ENCODE measurements at regions not wholly inside any gene's neighbourhood (a gene's known extent, or its start where the extent isn't known, plus 50 kb on each side); places are given as distances from the start of the nearest gene placed in this dataset.

DNA sequence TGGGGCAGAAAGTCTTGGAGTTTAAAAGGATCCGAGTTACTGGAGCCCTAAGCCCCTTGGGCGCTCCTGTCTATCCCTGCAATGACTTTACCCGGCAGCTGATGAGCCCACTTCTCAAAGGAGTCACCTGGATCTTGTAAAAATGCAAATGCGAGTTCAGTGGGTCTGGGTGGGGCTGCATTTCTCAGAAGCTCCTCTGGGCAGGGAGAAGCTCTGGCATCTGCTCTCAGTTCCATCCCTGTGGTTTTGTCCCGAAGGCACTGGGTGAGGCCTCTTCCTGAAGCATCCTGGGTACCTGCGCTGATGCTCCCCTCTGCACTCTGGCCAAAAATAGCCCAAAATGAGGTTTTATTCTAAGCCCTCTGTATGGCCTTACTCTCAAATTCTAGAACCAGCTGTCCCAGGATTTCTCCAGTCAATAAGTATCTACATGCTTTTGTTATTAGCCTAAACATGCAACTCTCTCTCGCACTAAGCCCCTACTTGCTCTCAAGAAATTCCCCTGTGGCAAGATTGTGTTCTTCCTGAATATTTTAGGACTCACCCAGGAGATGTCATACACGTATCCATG lies 167.8 kb upstream of the APCDD1 start:
- Histone ChIP-seq H3K27ac (ENCODE audit: low read depth, low read length) (no peak overlapping the region), H3K36me3 (ENCODE audit: control insufficient read depth in 3 of 3, insufficient read depth in 3 of 3, low read length in 3 of 3) (no peaks in the 10 kb centered on the region), H3K4me1 (ENCODE audit: control insufficient read depth in 3 of 3, insufficient read depth in 3 of 3, low read length in 3 of 3) (peaks cover 0 to 5% (median 5%) of the 10 kb centered on the region in 3 donors), H3K27me3 (ENCODE audit: control insufficient read depth in 3 of 3, insufficient read depth in 3 of 3, low read length in 3 of 3) (no peaks in the 10 kb centered on the region), H3K4me3 (ENCODE audit: low read length in 3 of 3) (no peak overlapping the region), H3K9me3 (ENCODE audit: control insufficient read depth in 3 of 3, low read length in 3 of 3) (peaks cover 0 to 3% (median 2%) of the 10 kb centered on the region in 3 donors), H3K9ac (ENCODE audit: low read depth in 1 of 3, low read length in 3 of 3) (no peak overlapping the region)

- no peaks in the 10 kb centered on the region for H3K27me3 ChIP-seq (ENCODE audit: control insufficient read depth in 3 of 3, insufficient read depth in 3 of 3, low read length in 3 of 3)
- peaks cover 0 to 5% (median 2%) of the 10 kb centered on the region in 3 donors for H3K4me1 ChIP-seq (ENCODE audit: control insufficient read depth in 3 of 3, insufficient read depth in 3 of 3, low read length in 3 of 3)
- H3K9ac ChIP-seq (ENCODE audit: low read depth in 1 of 3, low read length in 3 of 3) = no peak overlapping the region
- H3K4me3 ChIP-seq (ENCODE audit: low read length in 3 of 3) = no peak overlapping the region
- no peaks in the 10 kb centered on the region for H3K36me3 ChIP-seq (ENCODE audit: control insufficient read depth in 3 of 3, insufficient read depth in 3 of 3, low read length in 3 of 3)
- no peak overlapping the region for H3K27ac ChIP-seq (ENCODE audit: low read depth, low read length)
- H3K9me3 ChIP-seq (ENCODE audit: control insufficient read depth in 3 of 3, low read length in 3 of 3) = peaks cover 0 to 3% (median 2%) of the 10 kb centered on the region in 3 donors
Observed at GRCh38 chr18:10289251-10289650, 165.2 kb upstream of the APCDD1 start.

GRCh38 chr18:10289951-10290637 lies 164.3 kb upstream of the APCDD1 start:
- Histone ChIP-seq H3K9ac (ENCODE audit: low read depth in 1 of 3, low read length in 3 of 3) (no peak overlapping the region), H3K4me3 (ENCODE audit: low read length in 3 of 3) (no peak overlapping the region), H3K4me1 (ENCODE audit: control insufficient read depth in 3 of 3, insufficient read depth in 3 of 3, low read length in 3 of 3) (peaks cover 0 to 5% (median 0%) of the 10 kb centered on the region in 3 donors), H3K27me3 (ENCODE audit: control insufficient read depth in 3 of 3, insufficient read depth in 3 of 3, low read length in 3 of 3) (no peaks in the 10 kb centered on the region), H3K9me3 (ENCODE audit: control insufficient read depth in 3 of 3, low read length in 3 of 3) (peaks cover 0 to 3% (median 2%) of the 10 kb centered on the region in 3 donors), H3K27ac (ENCODE audit: low read depth, low read length) (no peak overlapping the region), H3K36me3 (ENCODE audit: control insufficient read depth in 3 of 3, insufficient read depth in 3 of 3, low read length in 3 of 3) (no peaks in the 10 kb centered on the region)

DNA sequence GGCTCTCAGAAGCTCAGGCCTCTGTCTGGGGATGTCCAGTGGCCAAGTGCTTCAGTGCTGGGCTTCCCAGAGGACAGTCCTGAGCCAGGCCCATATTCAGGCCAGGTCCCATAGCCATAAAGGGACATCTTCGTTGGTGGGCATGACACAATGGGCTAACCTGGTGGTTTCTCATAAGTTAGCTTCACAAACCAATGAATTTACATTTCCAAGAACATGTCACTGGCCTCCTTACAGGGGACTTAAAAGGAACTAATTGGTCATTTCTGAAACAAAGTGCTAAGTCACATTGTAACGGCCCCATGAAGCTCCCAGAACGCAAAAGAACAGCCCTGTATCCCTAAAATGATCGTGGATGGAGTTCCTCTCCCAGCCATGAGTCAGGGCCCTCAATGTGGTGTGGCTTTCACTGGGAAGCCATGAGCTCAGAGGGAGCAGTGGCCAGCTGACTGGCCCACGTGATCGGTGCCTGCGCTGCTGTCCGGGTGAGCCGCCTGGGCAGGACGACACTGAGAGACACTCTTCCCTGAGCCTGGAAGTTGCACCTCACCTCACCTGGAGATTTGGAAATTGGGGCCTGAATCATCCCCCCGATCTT lies 163.7 kb upstream of the APCDD1 start:
- Histone ChIP-seq H3K36me3 (ENCODE audit: control insufficient read depth in 3 of 3, insufficient read depth in 3 of 3, low read length in 3 of 3) (no peaks in the 10 kb centered on the region), H3K27me3 (ENCODE audit: control insufficient read depth in 3 of 3, insufficient read depth in 3 of 3, low read length in 3 of 3) (no peaks in the 10 kb centered on the region), H3K4me3 (ENCODE audit: low read length in 3 of 3) (no peak overlapping the region), H3K9ac (ENCODE audit: low read depth in 1 of 3, low read length in 3 of 3) (no peak overlapping the region), H3K9me3 (ENCODE audit: control insufficient read depth in 3 of 3, low read length in 3 of 3) (peaks cover 0 to 3% (median 2%) of the 10 kb centered on the region in 3 donors), H3K4me1 (ENCODE audit: control insufficient read depth in 3 of 3, insufficient read depth in 3 of 3, low read length in 3 of 3) (peaks cover 0 to 5% (median 0%) of the 10 kb centered on the region in 3 donors), H3K27ac (ENCODE audit: low read depth, low read length) (no peak overlapping the region)

GRCh38 chr18:10291568-10291981 lies 162.9 kb upstream of the APCDD1 start:
- Histone ChIP-seq H3K27ac (ENCODE audit: low read depth, low read length) (no peak overlapping the region), H3K4me1 (ENCODE audit: control insufficient read depth in 3 of 3, insufficient read depth in 3 of 3, low read length in 3 of 3) (peaks cover 0 to 5% (median 0%) of the 10 kb centered on the region in 3 donors), H3K9ac (ENCODE audit: low read depth in 1 of 3, low read length in 3 of 3) (no peak overlapping the region), H3K27me3 (ENCODE audit: control insufficient read depth in 3 of 3, insufficient read depth in 3 of 3, low read length in 3 of 3) (no peaks in the 10 kb centered on the region), H3K36me3 (ENCODE audit: control insufficient read depth in 3 of 3, insufficient read depth in 3 of 3, low read length in 3 of 3) (no peaks in the 10 kb centered on the region), H3K4me3 (ENCODE audit: low read length in 3 of 3) (no peak overlapping the region), H3K9me3 (ENCODE audit: control insufficient read depth in 3 of 3, low read length in 3 of 3) (peaks cover 0 to 3% (median 2%) of the 10 kb centered on the region in 3 donors)

- Histone ChIP-seq H3K4me3 (ENCODE audit: low read length in 3 of 3) (no peak overlapping the region), H3K36me3 (ENCODE audit: control insufficient read depth in 3 of 3, insufficient read depth in 3 of 3, low read length in 3 of 3) (no peaks in the 10 kb centered on the region), H3K27me3 (ENCODE audit: control insufficient read depth in 3 of 3, insufficient read depth in 3 of 3, low read length in 3 of 3) (no peaks in the 10 kb centered on the region), H3K9me3 (ENCODE audit: control insufficient read depth in 3 of 3, low read length in 3 of 3) (peaks cover under 1 to 2% (median 1%) of the 10 kb centered on the region in 3 donors), H3K4me1 (ENCODE audit: control insufficient read depth in 3 of 3, insufficient read depth in 3 of 3, low read length in 3 of 3) (peaks cover 0 to 5% (median 0%) of the 10 kb centered on the region in 3 donors), H3K27ac (ENCODE audit: low read depth, low read length) (no peak overlapping the region), H3K9ac (ENCODE audit: low read depth in 1 of 3, low read length in 3 of 3) (no peak overlapping the region)
Observed at GRCh38 chr18:10293966-10294365, 160.5 kb upstream of the APCDD1 start.

DNA sequence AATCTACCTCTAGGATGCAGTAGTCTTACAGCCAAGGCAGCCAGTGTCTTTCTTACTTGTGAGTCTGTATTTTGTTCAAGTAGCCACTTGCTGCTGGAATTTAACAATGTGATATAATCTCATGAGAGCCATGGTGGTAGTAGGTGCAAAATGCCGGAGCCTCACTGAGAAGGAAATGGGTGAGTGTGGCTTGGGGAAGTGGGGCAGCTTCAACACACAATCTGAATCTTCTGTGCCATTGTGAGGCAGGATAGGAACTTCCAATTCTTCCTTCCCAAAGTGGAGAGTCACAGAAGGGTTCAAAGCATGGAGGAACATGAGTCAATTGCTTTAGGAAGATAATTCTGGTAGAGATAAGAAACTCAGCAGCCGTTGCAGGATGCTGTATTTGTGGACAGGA lies 158.7 kb upstream of the APCDD1 start:
- H3K9me3 ChIP-seq (ENCODE audit: control insufficient read depth in 3 of 3, low read length in 3 of 3) = peaks cover 0 to 4% (median 0%) of the 10 kb centered on the region in 3 donors
- no peak overlapping the region for H3K4me3 ChIP-seq (ENCODE audit: low read length in 3 of 3)
- H3K36me3 ChIP-seq (ENCODE audit: control insufficient read depth in 3 of 3, insufficient read depth in 3 of 3, low read length in 3 of 3) = no peaks in the 10 kb centered on the region
- no peaks in the 10 kb centered on the region for H3K27me3 ChIP-seq (ENCODE audit: control insufficient read depth in 3 of 3, insufficient read depth in 3 of 3, low read length in 3 of 3)
- no peak overlapping the region for H3K27ac ChIP-seq (ENCODE audit: low read depth, low read length)
- no peak overlapping the region for H3K9ac ChIP-seq (ENCODE audit: low read depth in 1 of 3, low read length in 3 of 3)
- H3K4me1 ChIP-seq (ENCODE audit: control insufficient read depth in 3 of 3, insufficient read depth in 3 of 3, low read length in 3 of 3) = no peaks in the 10 kb centered on the region

- H3K9ac ChIP-seq (ENCODE audit: low read depth in 1 of 3, low read length in 3 of 3) = no peak overlapping the region
- peaks cover 0 to 3% (median 0%) of the 10 kb centered on the region in 3 donors for H3K27me3 ChIP-seq (ENCODE audit: control insufficient read depth in 3 of 3, insufficient read depth in 3 of 3, low read length in 3 of 3)
- peaks cover 0 to 4% (median 0%) of the 10 kb centered on the region in 3 donors for H3K9me3 ChIP-seq (ENCODE audit: control insufficient read depth in 3 of 3, low read length in 3 of 3)
- no peak overlapping the region for H3K4me3 ChIP-seq (ENCODE audit: low read length in 3 of 3)
- no peaks in the 10 kb centered on the region for H3K4me1 ChIP-seq (ENCODE audit: control insufficient read depth in 3 of 3, insufficient read depth in 3 of 3, low read length in 3 of 3)
- H3K27ac ChIP-seq (ENCODE audit: low read depth, low read length) = no peak overlapping the region
- H3K36me3 ChIP-seq (ENCODE audit: control insufficient read depth in 3 of 3, insufficient read depth in 3 of 3, low read length in 3 of 3) = no peaks in the 10 kb centered on the region
Observed at GRCh38 chr18:10296491-10296890, 157.9 kb upstream of the APCDD1 start.

DNA sequence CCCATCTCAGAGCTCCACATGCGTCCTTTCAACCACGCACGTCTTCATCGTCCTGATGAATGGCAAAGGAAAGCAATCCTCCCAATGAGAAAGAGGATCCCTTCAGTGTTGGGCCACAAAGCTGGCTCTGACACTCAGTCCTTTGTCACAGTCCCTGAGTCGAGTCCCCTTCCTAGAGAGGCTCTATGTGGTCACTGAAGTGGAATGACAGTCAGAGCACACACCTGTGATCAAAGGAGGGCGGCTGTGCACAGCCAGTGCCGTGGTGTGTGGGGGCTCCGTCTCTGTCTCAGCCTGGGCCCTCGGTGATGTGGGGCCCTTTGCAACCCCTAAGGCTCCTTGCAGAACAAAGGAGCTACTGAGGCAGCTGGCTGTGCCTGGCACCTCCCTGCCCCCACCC lies 157.3 kb upstream of the APCDD1 start:
- H3K36me3 ChIP-seq (ENCODE audit: control insufficient read depth in 3 of 3, insufficient read depth in 3 of 3, low read length in 3 of 3) = no peaks in the 10 kb centered on the region
- no peak overlapping the region for H3K9ac ChIP-seq (ENCODE audit: low read depth in 1 of 3, low read length in 3 of 3)
- H3K27me3 ChIP-seq (ENCODE audit: control insufficient read depth in 3 of 3, insufficient read depth in 3 of 3, low read length in 3 of 3) = peaks cover 0 to 3% (median 0%) of the 10 kb centered on the region in 3 donors
- peaks cover 0 to 4% (median 0%) of the 10 kb centered on the region in 3 donors for H3K9me3 ChIP-seq (ENCODE audit: control insufficient read depth in 3 of 3, low read length in 3 of 3)
- no peak overlapping the region for H3K27ac ChIP-seq (ENCODE audit: low read depth, low read length)
- no peaks in the 10 kb centered on the region for H3K4me1 ChIP-seq (ENCODE audit: control insufficient read depth in 3 of 3, insufficient read depth in 3 of 3, low read length in 3 of 3)
- H3K4me3 ChIP-seq (ENCODE audit: low read length in 3 of 3) = no peak overlapping the region

DNA sequence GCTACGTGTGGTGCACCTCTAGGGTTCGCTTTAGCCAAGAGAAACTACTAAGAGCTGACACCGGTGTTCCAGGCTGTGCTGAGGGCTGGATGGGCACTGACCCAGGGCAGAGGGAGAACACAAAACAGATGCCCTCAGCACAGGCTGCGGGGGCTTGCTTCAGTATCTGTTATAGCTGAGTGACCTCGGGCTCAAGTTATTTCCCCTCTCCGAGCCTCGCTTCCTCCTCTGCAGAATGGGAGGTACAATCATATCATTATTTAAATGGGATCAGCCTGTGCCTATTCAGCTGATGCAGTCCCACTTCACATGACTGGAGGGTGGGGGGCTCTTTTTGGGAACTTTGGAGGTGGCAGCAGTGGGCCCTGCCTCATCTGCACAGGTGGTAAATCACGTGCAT lies 156.1 kb upstream of the APCDD1 start:
- Histone ChIP-seq H3K27ac (ENCODE audit: low read depth, low read length) (no peak overlapping the region), H3K4me3 (ENCODE audit: low read length in 3 of 3) (no peak overlapping the region), H3K9ac (ENCODE audit: low read depth in 1 of 3, low read length in 3 of 3) (no peak overlapping the region), H3K36me3 (ENCODE audit: control insufficient read depth in 3 of 3, insufficient read depth in 3 of 3, low read length in 3 of 3) (no peaks in the 10 kb centered on the region), H3K27me3 (ENCODE audit: control insufficient read depth in 3 of 3, insufficient read depth in 3 of 3, low read length in 3 of 3) (peaks cover 0 to 3% (median 0%) of the 10 kb centered on the region in 3 donors), H3K4me1 (ENCODE audit: control insufficient read depth in 3 of 3, insufficient read depth in 3 of 3, low read length in 3 of 3) (no peaks in the 10 kb centered on the region), H3K9me3 (ENCODE audit: control insufficient read depth in 3 of 3, low read length in 3 of 3) (peaks cover 0 to 4% (median 0%) of the 10 kb centered on the region in 3 donors)

Measured in skeletal muscle tissue (tissue), 3 donors.